ENCODE measurements at regions not wholly inside any gene's neighbourhood (a gene's known extent, or its start where the extent isn't known, plus 50 kb on each side); places are given as distances from the start of the nearest gene placed in this dataset.

DNA sequence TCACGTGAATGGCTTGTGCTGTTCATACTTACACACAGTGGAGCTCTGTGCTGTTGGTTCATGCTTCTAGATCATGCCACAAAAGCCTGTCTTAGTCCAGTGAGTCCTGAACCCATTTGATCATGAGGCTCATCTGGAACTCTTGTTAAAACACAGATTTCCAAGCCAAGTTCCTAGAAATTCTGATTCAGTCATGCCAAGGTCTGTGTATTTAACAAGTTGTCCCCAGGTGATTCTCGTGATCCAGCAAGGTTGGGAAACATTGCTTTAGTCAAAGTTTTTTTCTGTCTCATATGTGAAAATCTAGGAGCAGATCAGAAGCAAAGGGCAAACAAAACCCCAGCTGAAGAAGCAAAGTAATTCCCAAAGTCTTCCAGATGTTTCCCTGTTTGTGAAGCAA, 112.5 kb upstream of the GAS1 start:
- H3K27ac Mint-ChIP-seq, result no peak overlapping the region
- H3K27me3 Mint-ChIP-seq (ENCODE audit: low read depth), result no peaks in the 10 kb centered on the region
- no peaks in the 10 kb centered on the region for H3K4me1 Mint-ChIP-seq (ENCODE audit: low read depth)
- DNase-seq (no peak), ATAC-seq (no peak)
- ChIA-PET CTCF (no interaction called here), POLR2A (no interaction called here)
- peaks cover 4% of the 10 kb centered on the region for H3K9me3 Mint-ChIP-seq (ENCODE audit: insufficient read depth)
- no peaks in the 10 kb centered on the region for H3K36me3 Mint-ChIP-seq (ENCODE audit: low read depth)
- H3K4me3 Mint-ChIP-seq, result no peak overlapping the region

GRCh38 chr9:87062746-87063145, 115.4 kb upstream of the GAS1 start:
- ChIA-PET CTCF (no interaction called here), POLR2A (no interaction called here)
- H3K36me3 Mint-ChIP-seq (ENCODE audit: low read depth), result no peaks in the 10 kb centered on the region
- H3K27ac Mint-ChIP-seq, result no peak overlapping the region
- no peaks in the 10 kb centered on the region for H3K4me1 Mint-ChIP-seq (ENCODE audit: low read depth)
- DNase-seq (no peak), ATAC-seq (no peak)
- H3K27me3 Mint-ChIP-seq (ENCODE audit: low read depth), result no peaks in the 10 kb centered on the region
- no peak overlapping the region for H3K4me3 Mint-ChIP-seq
- peaks cover 4% of the 10 kb centered on the region for H3K9me3 Mint-ChIP-seq (ENCODE audit: insufficient read depth)

- H3K4me1 Mint-ChIP-seq (ENCODE audit: low read depth), result no peaks in the 10 kb centered on the region
- no peak overlapping the region for H3K4me3 Mint-ChIP-seq
- ChIA-PET CTCF (no interaction called here), POLR2A (no interaction called here)
- H3K36me3 Mint-ChIP-seq (ENCODE audit: low read depth), result no peaks in the 10 kb centered on the region
- no peak overlapping the region for H3K27ac Mint-ChIP-seq
- no peaks in the 10 kb centered on the region for H3K27me3 Mint-ChIP-seq (ENCODE audit: low read depth)
- DNase-seq, result no peak
- H3K9me3 Mint-ChIP-seq (ENCODE audit: insufficient read depth), result peaks cover 4% of the 10 kb centered on the region
- ATAC-seq, result no peak
Observed at GRCh38 chr9:87063246-87063645, 115.9 kb upstream of the GAS1 start.

GRCh38 chr9:87063871-87064270, 116.6 kb upstream of the GAS1 start:
- Mint-ChIP-seq H3K4me1 (ENCODE audit: low read depth) (no peaks in the 10 kb centered on the region), H3K36me3 (ENCODE audit: low read depth) (no peaks in the 10 kb centered on the region), H3K9me3 (ENCODE audit: insufficient read depth) (peaks cover 2% of the 10 kb centered on the region), H3K27ac (no peak overlapping the region), H3K27me3 (ENCODE audit: low read depth) (no peaks in the 10 kb centered on the region), H3K4me3 (no peak overlapping the region)
- ATAC-seq, result no peak
- DNase-seq, result no peak
- CTCF ChIA-PET, result no interaction called here
- POLR2A ChIA-PET, result no interaction called here

GRCh38 chr9:87064311-87064710, 117.0 kb upstream of the GAS1 start:
- ChIA-PET CTCF (no interaction called here), POLR2A (no interaction called here)
- Mint-ChIP-seq H3K27ac (no peak overlapping the region), H3K4me1 (ENCODE audit: low read depth) (no peaks in the 10 kb centered on the region), H3K36me3 (ENCODE audit: low read depth) (no peaks in the 10 kb centered on the region), H3K9me3 (ENCODE audit: insufficient read depth) (no peaks in the 10 kb centered on the region), H3K27me3 (ENCODE audit: low read depth) (no peaks in the 10 kb centered on the region), H3K4me3 (no peak overlapping the region)
- no peak for ATAC-seq
- no peak for DNase-seq

DNA sequence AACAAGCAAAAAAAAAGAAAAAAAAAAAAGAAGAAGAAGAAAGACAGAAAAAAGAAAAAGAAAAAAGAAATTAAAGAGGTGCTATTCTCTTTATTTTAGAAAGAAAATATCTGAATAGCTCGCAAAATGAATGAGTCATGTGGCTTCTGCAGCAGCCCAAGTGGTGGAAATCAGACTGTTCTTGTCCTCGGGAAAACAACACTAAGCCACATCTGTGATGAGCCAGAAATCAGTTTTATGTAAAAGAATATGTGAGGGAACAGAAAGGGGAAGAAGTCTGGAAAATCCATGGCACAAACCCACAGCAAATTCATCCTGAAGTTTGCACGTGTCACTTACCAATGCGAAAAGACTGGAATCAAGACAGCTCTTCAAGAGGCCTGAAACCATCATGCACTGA, 118.7 kb upstream of the GAS1 start:
- no peak for ATAC-seq
- H3K27ac Mint-ChIP-seq, result no peak overlapping the region
- H3K9me3 Mint-ChIP-seq (ENCODE audit: insufficient read depth), result no peaks in the 10 kb centered on the region
- H3K36me3 Mint-ChIP-seq (ENCODE audit: low read depth), result no peaks in the 10 kb centered on the region
- POLR2A ChIA-PET, result interaction anchor here (0.6 kb wide), 1 partner anchor 1193 kb away, joined by 4 read pairs; no protein-coding TSS in a partner anchor
- CTCF ChIA-PET, result no interaction called here
- no peak for DNase-seq
- no peak overlapping the region for H3K4me3 Mint-ChIP-seq
- no peaks in the 10 kb centered on the region for H3K27me3 Mint-ChIP-seq (ENCODE audit: low read depth)
- no peaks in the 10 kb centered on the region for H3K4me1 Mint-ChIP-seq (ENCODE audit: low read depth)

GRCh38 chr9:87067426-87067825, 120.1 kb upstream of the GAS1 start:
- Mint-ChIP-seq H3K9me3 (ENCODE audit: insufficient read depth) (no peaks in the 10 kb centered on the region), H3K4me3 (no peak overlapping the region), H3K4me1 (ENCODE audit: low read depth) (no peaks in the 10 kb centered on the region), H3K27ac (no peak overlapping the region), H3K36me3 (ENCODE audit: low read depth) (no peaks in the 10 kb centered on the region), H3K27me3 (ENCODE audit: low read depth) (no peaks in the 10 kb centered on the region)
- POLR2A ChIA-PET, result no interaction called here
- CTCF ChIA-PET, result no interaction called here
- DNase-seq (no peak), ATAC-seq (no peak)

DNA sequence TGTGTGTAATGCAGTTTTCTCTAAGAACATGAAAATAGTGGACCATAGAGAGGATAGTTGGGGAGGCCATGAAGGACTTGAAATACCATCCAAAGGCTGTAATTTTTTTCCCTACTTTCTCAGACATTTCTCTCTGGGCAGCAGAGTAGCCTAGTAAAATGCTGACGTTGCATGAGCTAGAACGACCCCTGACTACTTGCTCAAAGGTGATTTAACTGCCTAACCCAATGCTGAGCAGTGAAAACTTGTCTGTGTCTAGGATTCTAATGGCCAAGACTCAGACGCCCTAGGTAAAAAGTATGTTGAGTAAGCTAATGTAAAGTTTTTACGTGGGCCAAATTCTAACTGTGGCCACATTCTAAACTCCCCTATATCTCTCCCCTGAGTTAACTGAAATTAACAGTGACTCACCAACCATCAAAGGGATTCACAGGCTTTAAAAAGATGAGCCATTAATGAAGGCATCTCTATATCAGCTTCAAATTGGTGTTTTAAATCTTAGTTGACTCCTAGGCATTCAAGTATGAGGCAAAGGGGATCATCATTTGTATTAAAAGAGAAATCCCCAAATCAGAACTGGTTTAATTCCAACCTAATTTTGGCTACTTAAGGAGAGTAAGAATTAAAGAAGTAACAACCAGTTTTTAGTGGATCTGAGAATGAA, 121.0 kb upstream of the GAS1 start:
- Mint-ChIP-seq H3K36me3 (ENCODE audit: low read depth) (no peaks in the 10 kb centered on the region), H3K4me3 (no peak overlapping the region), H3K4me1 (ENCODE audit: low read depth) (no peaks in the 10 kb centered on the region), H3K9me3 (ENCODE audit: insufficient read depth) (no peaks in the 10 kb centered on the region), H3K27ac (no peak overlapping the region), H3K27me3 (ENCODE audit: low read depth) (no peaks in the 10 kb centered on the region)
- ChIA-PET CTCF (no interaction called here), POLR2A (no interaction called here)
- DNase-seq (no peak), ATAC-seq (no peak)

DNA sequence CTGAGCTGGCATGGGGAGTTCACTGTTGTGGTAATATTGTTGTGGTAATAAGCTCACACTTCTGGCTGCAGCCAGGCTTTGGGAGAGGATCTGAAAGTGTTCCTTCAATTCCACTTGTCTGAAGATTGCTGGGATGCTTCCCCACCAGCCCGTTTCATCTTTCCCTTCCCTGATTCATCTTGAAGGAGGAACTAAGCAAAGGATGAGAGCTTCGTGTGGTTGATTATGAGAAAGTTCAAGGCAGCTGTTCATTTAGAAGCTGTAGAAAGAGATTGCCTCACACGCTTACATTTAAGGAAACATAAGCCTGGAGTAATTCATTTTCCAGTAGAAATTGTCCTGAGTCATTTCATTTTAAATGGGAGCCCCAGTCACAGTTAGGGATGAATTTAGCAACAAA, 122.4 kb upstream of the GAS1 start:
- DNase-seq, result no peak
- ChIA-PET POLR2A (no interaction called here), CTCF (no interaction called here)
- no peaks in the 10 kb centered on the region for H3K36me3 Mint-ChIP-seq (ENCODE audit: low read depth)
- no peaks in the 10 kb centered on the region for H3K4me1 Mint-ChIP-seq (ENCODE audit: low read depth)
- H3K9me3 Mint-ChIP-seq (ENCODE audit: insufficient read depth), result no peaks in the 10 kb centered on the region
- no peaks in the 10 kb centered on the region for H3K27me3 Mint-ChIP-seq (ENCODE audit: low read depth)
- no peak for ATAC-seq
- no peak overlapping the region for H3K27ac Mint-ChIP-seq
- H3K4me3 Mint-ChIP-seq, result no peak overlapping the region

- H3K27me3 Mint-ChIP-seq (ENCODE audit: low read depth), result no peaks in the 10 kb centered on the region
- ChIA-PET CTCF (no interaction called here), POLR2A (no interaction called here)
- no peaks in the 10 kb centered on the region for H3K4me1 Mint-ChIP-seq (ENCODE audit: low read depth)
- ATAC-seq, result no peak
- no peak for DNase-seq
- H3K36me3 Mint-ChIP-seq (ENCODE audit: low read depth), result no peaks in the 10 kb centered on the region
- no peaks in the 10 kb centered on the region for H3K9me3 Mint-ChIP-seq (ENCODE audit: insufficient read depth)
- no peak overlapping the region for H3K27ac Mint-ChIP-seq
- no peak overlapping the region for H3K4me3 Mint-ChIP-seq
Observed at GRCh38 chr9:87070336-87070735, 123.0 kb upstream of the GAS1 start.

GRCh38 chr9:87071473-87071872, 124.2 kb upstream of the GAS1 start:
- no peaks in the 10 kb centered on the region for H3K36me3 Mint-ChIP-seq (ENCODE audit: low read depth)
- H3K9me3 Mint-ChIP-seq (ENCODE audit: insufficient read depth), result no peaks in the 10 kb centered on the region
- no peak overlapping the region for H3K4me3 Mint-ChIP-seq
- no peak overlapping the region for H3K27ac Mint-ChIP-seq
- POLR2A ChIA-PET, result no interaction called here
- ATAC-seq, result no peak
- no peaks in the 10 kb centered on the region for H3K4me1 Mint-ChIP-seq (ENCODE audit: low read depth)
- DNase-seq, result no peak
- H3K27me3 Mint-ChIP-seq (ENCODE audit: low read depth), result no peaks in the 10 kb centered on the region
- CTCF ChIA-PET, result no interaction called here

DNA sequence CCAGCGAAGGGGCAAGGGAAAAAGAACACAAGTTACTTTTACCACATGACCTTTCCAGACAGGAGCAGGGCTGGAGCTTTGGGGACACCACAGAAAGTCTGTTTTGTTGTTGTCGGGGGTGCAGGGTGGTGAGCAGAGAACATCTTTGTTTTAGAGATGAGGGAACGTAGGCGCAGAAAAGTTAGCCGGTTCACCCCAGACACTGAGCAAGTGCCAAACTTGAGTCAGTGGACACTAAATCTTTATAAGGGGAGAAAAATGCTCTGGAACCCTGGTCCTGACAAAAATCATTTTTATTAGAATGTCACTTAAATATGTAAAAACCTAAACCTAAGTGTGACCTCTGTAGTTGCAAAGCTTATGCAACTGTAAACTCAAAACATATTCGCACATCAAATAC, 126.4 kb upstream of the GAS1 start:
- Mint-ChIP-seq H3K4me3 (no peak overlapping the region), H3K27me3 (ENCODE audit: low read depth) (no peaks in the 10 kb centered on the region), H3K27ac (no peak overlapping the region), H3K4me1 (ENCODE audit: low read depth) (no peaks in the 10 kb centered on the region), H3K9me3 (ENCODE audit: insufficient read depth) (no peaks in the 10 kb centered on the region), H3K36me3 (ENCODE audit: low read depth) (no peaks in the 10 kb centered on the region)
- no peak for DNase-seq
- no peak for ATAC-seq
- POLR2A ChIA-PET, result no interaction called here
- CTCF ChIA-PET, result no interaction called here

- ChIA-PET POLR2A (no interaction called here), CTCF (no interaction called here)
- no peaks in the 10 kb centered on the region for H3K27me3 Mint-ChIP-seq (ENCODE audit: low read depth)
- DNase-seq (no peak), ATAC-seq (no peak)
- H3K36me3 Mint-ChIP-seq (ENCODE audit: low read depth), result no peaks in the 10 kb centered on the region
- no peak overlapping the region for H3K4me3 Mint-ChIP-seq
- no peaks in the 10 kb centered on the region for H3K9me3 Mint-ChIP-seq (ENCODE audit: insufficient read depth)
- no peak overlapping the region for H3K27ac Mint-ChIP-seq
- no peaks in the 10 kb centered on the region for H3K4me1 Mint-ChIP-seq (ENCODE audit: low read depth)
Observed at GRCh38 chr9:87075537-87075936, 128.2 kb upstream of the GAS1 start.

All from activated CD8-positive, alpha-beta T cell treated with anti-CD3 and anti-CD28 coated beads, Interleukin-2, amount 10 ng/mL, durations not matched to agents 7 days and 5 days (primary cell).